ENCODE measurements at regions not wholly inside any gene's neighbourhood (a gene's known extent, or its start where the extent isn't known, plus 50 kb on each side); places are given as distances from the start of the nearest gene placed in this dataset.

GRCh38 chr6:4243237-4243636 is 107.9 kb upstream of the ECI2 start:
- Histone ChIP-seq H4K91ac (ENCODE audit: low read length) (no peak overlapping the region), H3K23ac (ENCODE audit: low read length in 2 of 2) (no peak overlapping the region), H2BK120ac (ENCODE audit: low read depth, low read length) (no peak overlapping the region), H4K8ac (ENCODE audit: low read length) (no peak overlapping the region), H3K36me3 (ENCODE audit: control insufficient read depth in 1 of 2, insufficient read depth in 2 of 2, low read depth in 1 of 2, low read length in 2 of 2) (no peaks in the 10 kb centered on the region), H3K18ac (ENCODE audit: low read depth in 1 of 2, low read length in 2 of 2) (no peak overlapping the region), H2BK15ac (ENCODE audit: low read depth, poor library complexity, severe bottlenecking) (no peak overlapping the region), H2AFZ (ENCODE audit: low read depth, low read length) (no peak overlapping the region), H3K4me1 (ENCODE audit: control insufficient read depth, insufficient read depth, low read depth, low read length) (peaks cover 2% of the 10 kb centered on the region), H3K9ac (ENCODE audit: low read length) (no peak overlapping the region), H3K4me3 (ENCODE audit: insufficient read depth in 1 of 2, low read depth in 1 of 2, low read length in 2 of 2) (no peak overlapping the region), H2BK12ac (ENCODE audit: low read length in 2 of 2) (no peak overlapping the region), H2AK5ac (ENCODE audit: low read length, severe bottlenecking) (no peak overlapping the region), H3K27me3 (ENCODE audit: control insufficient read depth in 1 of 2, insufficient read depth in 1 of 2, low read length in 2 of 2) (no peaks in the 10 kb centered on the region), H3K27ac (ENCODE audit: low read length, poor library complexity, severe bottlenecking) (no peak overlapping the region), H3K4ac (ENCODE audit: low read depth in 1 of 2, low read length in 2 of 2) (no peak overlapping the region), H2BK5ac (ENCODE audit: low read depth, low read length, poor library complexity, severe bottlenecking) (no peak overlapping the region), H3K79me1 (replicated peaks; ENCODE audit: low read length, poor library complexity, severe bottlenecking) (no peaks in the 10 kb centered on the region), H3K4me2 (ENCODE audit: low read length, poor library complexity, severe bottlenecking) (no peak overlapping the region), H3K9me3 (ENCODE audit: control insufficient read depth, low read length) (no peaks in the 10 kb centered on the region), H3K14ac (ENCODE audit: low read length in 2 of 2) (no peak overlapping the region)
- DNase-seq = no peak
- WGBS = 82% methylated on average over 3 of the region's 3 CpGs

GRCh38 chr6:4242601-4243000 is 107.2 kb upstream of the ECI2 start:
- Histone ChIP-seq H2AK5ac (ENCODE audit: low read length, severe bottlenecking) (no peak overlapping the region), H3K14ac (ENCODE audit: low read length in 2 of 2) (no peak overlapping the region), H3K79me1 (replicated peaks; ENCODE audit: low read length, poor library complexity, severe bottlenecking) (no peaks in the 10 kb centered on the region), H3K4me2 (ENCODE audit: low read length, poor library complexity, severe bottlenecking) (no peak overlapping the region), H3K9ac (ENCODE audit: low read length) (no peak overlapping the region), H3K9me3 (ENCODE audit: control insufficient read depth, low read length) (no peaks in the 10 kb centered on the region), H2AFZ (ENCODE audit: low read depth, low read length) (no peak overlapping the region), H2BK5ac (ENCODE audit: low read depth, low read length, poor library complexity, severe bottlenecking) (no peak overlapping the region), H3K18ac (ENCODE audit: low read depth in 1 of 2, low read length in 2 of 2) (no peak overlapping the region), H3K4me1 (ENCODE audit: control insufficient read depth, insufficient read depth, low read depth, low read length) (peaks cover 2% of the 10 kb centered on the region), H4K8ac (ENCODE audit: low read length) (no peak overlapping the region), H3K27ac (ENCODE audit: low read length, poor library complexity, severe bottlenecking) (no peak overlapping the region), H4K91ac (ENCODE audit: low read length) (no peak overlapping the region), H3K27me3 (ENCODE audit: control insufficient read depth in 1 of 2, insufficient read depth in 1 of 2, low read length in 2 of 2) (no peaks in the 10 kb centered on the region), H3K4me3 (ENCODE audit: insufficient read depth in 1 of 2, low read depth in 1 of 2, low read length in 2 of 2) (no peak overlapping the region), H3K4ac (ENCODE audit: low read depth in 1 of 2, low read length in 2 of 2) (no peak overlapping the region), H3K23ac (ENCODE audit: low read length in 2 of 2) (no peak overlapping the region), H2BK15ac (ENCODE audit: low read depth, poor library complexity, severe bottlenecking) (no peak overlapping the region), H2BK120ac (ENCODE audit: low read depth, low read length) (no peak overlapping the region), H3K36me3 (ENCODE audit: control insufficient read depth in 1 of 2, insufficient read depth in 2 of 2, low read depth in 1 of 2, low read length in 2 of 2) (no peaks in the 10 kb centered on the region), H2BK12ac (ENCODE audit: low read length in 2 of 2) (no peak overlapping the region)
- no peak for DNase-seq
- 73% methylated on average over 4 of the region's 4 CpGs for WGBS

GRCh38 chr6:4240148-4240547 is 104.8 kb upstream of the ECI2 start:
- Histone ChIP-seq H2BK12ac (ENCODE audit: low read length in 2 of 2) (no peak overlapping the region), H3K9ac (ENCODE audit: low read length) (no peak overlapping the region), H3K79me1 (replicated peaks; ENCODE audit: low read length, poor library complexity, severe bottlenecking) (no peaks in the 10 kb centered on the region), H3K4me3 (ENCODE audit: insufficient read depth in 1 of 2, low read depth in 1 of 2, low read length in 2 of 2) (no peak overlapping the region), H3K9me3 (ENCODE audit: control insufficient read depth, low read length) (no peaks in the 10 kb centered on the region), H3K4me2 (ENCODE audit: low read length, poor library complexity, severe bottlenecking) (no peak overlapping the region), H2BK120ac (ENCODE audit: low read depth, low read length) (no peak overlapping the region), H2AFZ (ENCODE audit: low read depth, low read length) (no peak overlapping the region), H3K18ac (ENCODE audit: low read depth in 1 of 2, low read length in 2 of 2) (no peak overlapping the region), H2BK15ac (ENCODE audit: low read depth, poor library complexity, severe bottlenecking) (no peak overlapping the region), H3K36me3 (ENCODE audit: control insufficient read depth in 1 of 2, insufficient read depth in 2 of 2, low read depth in 1 of 2, low read length in 2 of 2) (no peaks in the 10 kb centered on the region), H3K4me1 (ENCODE audit: control insufficient read depth, insufficient read depth, low read depth, low read length) (peaks cover 2% of the 10 kb centered on the region), H3K23ac (ENCODE audit: low read length in 2 of 2) (no peak overlapping the region), H3K27ac (ENCODE audit: low read length, poor library complexity, severe bottlenecking) (no peak overlapping the region), H3K4ac (ENCODE audit: low read depth in 1 of 2, low read length in 2 of 2) (no peak overlapping the region), H3K27me3 (ENCODE audit: control insufficient read depth in 1 of 2, insufficient read depth in 1 of 2, low read length in 2 of 2) (no peaks in the 10 kb centered on the region), H3K14ac (ENCODE audit: low read length in 2 of 2) (no peak overlapping the region), H4K91ac (ENCODE audit: low read length) (no peak overlapping the region), H2BK5ac (ENCODE audit: low read depth, low read length, poor library complexity, severe bottlenecking) (no peak overlapping the region), H4K8ac (ENCODE audit: low read length) (no peak overlapping the region), H2AK5ac (ENCODE audit: low read length, severe bottlenecking) (no peak overlapping the region)
- no peak for DNase-seq
- 100% methylated on average over 2 of the region's 2 CpGs for WGBS

- Histone ChIP-seq H3K23ac (ENCODE audit: low read length in 2 of 2) (no peak overlapping the region), H2BK15ac (ENCODE audit: low read depth, poor library complexity, severe bottlenecking) (no peak overlapping the region), H3K9me3 (ENCODE audit: control insufficient read depth, low read length) (no peaks in the 10 kb centered on the region), H3K4me3 (ENCODE audit: insufficient read depth in 1 of 2, low read depth in 1 of 2, low read length in 2 of 2) (no peak overlapping the region), H3K27ac (ENCODE audit: low read length, poor library complexity, severe bottlenecking) (no peak overlapping the region), H3K79me1 (replicated peaks; ENCODE audit: low read length, poor library complexity, severe bottlenecking) (no peaks in the 10 kb centered on the region), H3K27me3 (ENCODE audit: control insufficient read depth in 1 of 2, insufficient read depth in 1 of 2, low read length in 2 of 2) (peaks cover 0 to 5% of the 10 kb centered on the region in 2 experiments), H3K36me3 (ENCODE audit: control insufficient read depth in 1 of 2, insufficient read depth in 2 of 2, low read depth in 1 of 2, low read length in 2 of 2) (no peaks in the 10 kb centered on the region), H2AK5ac (ENCODE audit: low read length, severe bottlenecking) (no peak overlapping the region), H2AFZ (ENCODE audit: low read depth, low read length) (no peak overlapping the region), H3K18ac (ENCODE audit: low read depth in 1 of 2, low read length in 2 of 2) (peak overlapping the region in 1 of 2 experiments; percentile 71), H2BK120ac (ENCODE audit: low read depth, low read length) (no peak overlapping the region), H4K91ac (ENCODE audit: low read length) (no peak overlapping the region), H3K4me1 (ENCODE audit: control insufficient read depth, insufficient read depth, low read depth, low read length) (no peaks in the 10 kb centered on the region), H3K4ac (ENCODE audit: low read depth in 1 of 2, low read length in 2 of 2) (no peak overlapping the region), H2BK5ac (ENCODE audit: low read depth, low read length, poor library complexity, severe bottlenecking) (no peak overlapping the region), H4K8ac (ENCODE audit: low read length) (no peak overlapping the region), H3K14ac (ENCODE audit: low read length in 2 of 2) (no peak overlapping the region), H2BK12ac (ENCODE audit: low read length in 2 of 2) (no peak overlapping the region), H3K9ac (ENCODE audit: low read length) (no peak overlapping the region), H3K4me2 (ENCODE audit: low read length, poor library complexity, severe bottlenecking) (no peak overlapping the region)
- WGBS = 89% methylated on average over 8 of the region's 9 CpGs
- peak; percentile 6 for DNase-seq
Measured at GRCh38 chr6:4225161-4225872, 89.9 kb upstream of the ECI2 start.

All from mesenchymal stem cell (in vitro differentiated cells and primary cell).